K562 (cell line): ENCODE measurements at regions not wholly inside any gene's neighbourhood (a gene's known extent, or its start where the extent isn't known, plus 50 kb on each side); places are given as distances from the start of the nearest gene placed in this dataset.

Experiments used
- EGR1 ChIP-seq: fragments of 450-650 bp; conservative IDR thresholded peaks from 2 replicates; pipeline ENCODE4 v1.6.1; 2017; ENCODE audit warnings: mild to moderate bottlenecking
- ELF1 ChIP-seq: fragments of 200-800 bp; sonication (Bioruptor generic); IDR thresholded peaks from 2 replicates; pipeline ENCODE4 v1.6.1; 2016; ENCODE audit warnings: missing genetic modification characterization, missing compliant biosample characterization
- IRF2 ChIP-seq: sonication (generic); formaldehyde crosslinking; IDR thresholded peaks from 2 replicates; pipeline ENCODE4 v1.8.1; 2022; ENCODE audit warnings: mild to moderate bottlenecking, missing genetic modification reagents
- MAFK ChIP-seq: IDR thresholded peaks from 2 replicates; pipeline ENCODE4 v1.6.1; 2011; ENCODE audit warnings: low read length, improper control_type of control experiment
- POLR2AphosphoS2 ChIP-seq: IDR thresholded peaks from 2 replicates; pipeline ENCODE4 v1.6.1; 2012; ENCODE audit warnings: low read length, improper control_type of control experiment
- RFX5 ChIP-seq: IDR thresholded peaks from 2 replicates; pipeline ENCODE4 v1.6.1; 2011; ENCODE audit warnings: low read depth, mild to moderate bottlenecking, improper control_type of control experiment, low read length
- SMC3 ChIP-seq: conservative IDR thresholded peaks from 2 replicates; pipeline ENCODE4 v1.6.1; 2011; ENCODE audit warnings: low read depth, low read length, improper control_type of control experiment; ENCODE audit not compliant: insufficient read depth
- TARDBP ChIP-seq: fragments of 450-650 bp; IDR thresholded peaks from 2 replicates; pipeline ENCODE4 v1.6.1; 2016
- TCF7L2 ChIP-seq: fragments of 150-350 bp; IDR thresholded peaks from 2 replicates; pipeline ENCODE4 v1.6.1; 2016; ENCODE audit warnings: low read depth, mild to moderate bottlenecking, low read length, moderate library complexity
- XRCC5 ChIP-seq: fragments of 200-400 bp; formaldehyde crosslinking; IDR thresholded peaks from 2 replicates; pipeline ENCODE4 v1.6.1; 2017; ENCODE audit warnings: low read depth, mild to moderate bottlenecking, low read length
- ZNF263 ChIP-seq: sonication (generic); formaldehyde crosslinking; IDR thresholded peaks from 2 replicates; pipeline ENCODE4 v1.8.0; 2022; ENCODE audit warnings: mild to moderate bottlenecking, missing genetic modification reagents, borderline replicate concordance
- ZNF707 ChIP-seq: fragments of 250-450 bp; sonication (Bioruptor Pico); conservative IDR thresholded peaks from 2 replicates; pipeline ENCODE4 v1.8.0; 2022; ENCODE audit warnings: inconsistent platforms, mild to moderate bottlenecking, moderate library complexity
- TF ChIP-seq, protein P1 (sequence below), 3 experiments: IDR thresholded peaks in 2 of 3; conservative IDR thresholded peaks in 1 of 3; 2 replicates each; pipeline ENCODE4 v1.5.1; 2011 to 2012; ENCODE audit warnings: low read length in 3 of 3, mild to moderate bottlenecking in 3 of 3, control low read depth in 2 of 3, improper control_type of control experiment in 1 of 3, inconsistent platforms in 1 of 3, low read depth in 1 of 3, mixed read lengths in 1 of 3, moderate library complexity in 1 of 3; ENCODE audit not compliant: insufficient read depth in 2 of 3
- TF ChIP-seq, protein P2 (sequence below): fragments of 250-450 bp; sonication (Bioruptor Pico); IDR thresholded peaks from 2 replicates; pipeline ENCODE4 v1.5.0; 2020; ENCODE audit warnings: mild to moderate bottlenecking

DNA sequence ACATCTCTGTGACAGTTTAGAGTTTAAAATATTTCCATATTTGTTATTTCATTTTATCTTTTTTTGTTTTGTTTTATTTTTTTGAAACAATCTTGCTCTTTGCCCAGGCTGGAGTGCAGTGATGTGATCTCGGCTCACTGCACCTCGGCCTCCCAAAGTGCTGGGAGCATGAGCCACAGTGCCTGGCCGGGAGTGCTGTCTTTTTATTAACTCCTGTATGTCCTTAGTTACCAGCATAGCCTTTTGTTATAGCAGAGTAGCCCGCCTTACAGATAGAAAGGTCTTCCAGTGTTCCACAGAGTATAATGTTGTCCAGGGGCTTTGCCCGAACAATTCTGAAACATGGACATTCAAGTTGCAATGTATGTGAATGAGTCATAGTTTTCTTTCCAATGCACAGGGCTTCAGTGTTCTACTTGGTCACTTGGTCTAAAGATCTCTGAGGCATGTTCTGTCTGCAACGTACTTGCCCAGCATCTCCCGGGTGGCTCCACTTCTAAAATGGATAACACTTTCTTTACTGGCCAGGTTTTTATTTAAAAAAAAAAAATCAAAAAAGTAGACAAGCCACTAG, 125.6 kb downstream of the KCNJ18 start:
- TF ChIP-seq TARDBP (no peak), MAFK (no peak), ELF1 (tag) (no peak), ZNF263 (CRISPR knock-in tag) (no peak), XRCC5 (no peak), TCF7L2 (no peak), EGR1 (no peak), IRF2 (CRISPR knock-in tag) (no peak), POLR2AphosphoS2 (no peak), RFX5 (no peak), ZNF707 (CRISPR knock-in tag) (no peak), SMC3 (no peak)
- TF ChIP-seq, protein P1, sequence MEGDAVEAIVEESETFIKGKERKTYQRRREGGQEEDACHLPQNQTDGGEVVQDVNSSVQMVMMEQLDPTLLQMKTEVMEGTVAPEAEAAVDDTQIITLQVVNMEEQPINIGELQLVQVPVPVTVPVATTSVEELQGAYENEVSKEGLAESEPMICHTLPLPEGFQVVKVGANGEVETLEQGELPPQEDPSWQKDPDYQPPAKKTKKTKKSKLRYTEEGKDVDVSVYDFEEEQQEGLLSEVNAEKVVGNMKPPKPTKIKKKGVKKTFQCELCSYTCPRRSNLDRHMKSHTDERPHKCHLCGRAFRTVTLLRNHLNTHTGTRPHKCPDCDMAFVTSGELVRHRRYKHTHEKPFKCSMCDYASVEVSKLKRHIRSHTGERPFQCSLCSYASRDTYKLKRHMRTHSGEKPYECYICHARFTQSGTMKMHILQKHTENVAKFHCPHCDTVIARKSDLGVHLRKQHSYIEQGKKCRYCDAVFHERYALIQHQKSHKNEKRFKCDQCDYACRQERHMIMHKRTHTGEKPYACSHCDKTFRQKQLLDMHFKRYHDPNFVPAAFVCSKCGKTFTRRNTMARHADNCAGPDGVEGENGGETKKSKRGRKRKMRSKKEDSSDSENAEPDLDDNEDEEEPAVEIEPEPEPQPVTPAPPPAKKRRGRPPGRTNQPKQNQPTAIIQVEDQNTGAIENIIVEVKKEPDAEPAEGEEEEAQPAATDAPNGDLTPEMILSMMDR (IDR thresholded peaks at IDR 0.05 in 2 of 3, conservative IDR thresholded peaks at IDR 0.05 in 1 of 3; ENCODE audit: insufficient read depth in 2 of 3, low read depth in 1 of 3, low read length in 3 of 3), result no peak
- TF ChIP-seq, protein P2, sequence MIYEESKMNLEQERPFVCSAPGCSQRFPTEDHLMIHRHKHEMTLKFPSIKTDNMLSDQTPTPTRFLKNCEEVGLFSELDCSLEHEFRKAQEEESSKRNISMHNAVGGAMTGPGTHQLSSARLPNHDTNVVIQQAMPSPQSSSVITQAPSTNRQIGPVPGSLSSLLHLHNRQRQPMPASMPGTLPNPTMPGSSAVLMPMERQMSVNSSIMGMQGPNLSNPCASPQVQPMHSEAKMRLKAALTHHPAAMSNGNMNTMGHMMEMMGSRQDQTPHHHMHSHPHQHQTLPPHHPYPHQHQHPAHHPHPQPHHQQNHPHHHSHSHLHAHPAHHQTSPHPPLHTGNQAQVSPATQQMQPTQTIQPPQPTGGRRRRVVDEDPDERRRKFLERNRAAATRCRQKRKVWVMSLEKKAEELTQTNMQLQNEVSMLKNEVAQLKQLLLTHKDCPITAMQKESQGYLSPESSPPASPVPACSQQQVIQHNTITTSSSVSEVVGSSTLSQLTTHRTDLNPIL (CRISPR knock-in tag), result no peak
